Adrenal gland (tissue), 5 donors: ENCODE measurements at regions not wholly inside any gene's neighbourhood (a gene's known extent, or its start where the extent isn't known, plus 50 kb on each side); places are given as distances from the start of the nearest gene placed in this dataset.

ENCODE experiments used
- POLR2A ChIP-seq, 2 donors: fragments of 450-650 bp; IDR thresholded peaks; one replicate each; pipeline ENCODE4 v1.6.1; 2017; ENCODE audit warnings: antibody characterized with exemption in 2 of 2, mild to moderate bottlenecking in 2 of 2, moderate library complexity in 1 of 2
- TF ChIP-seq, protein P1 (sequence below), 6 experiments: fragments of 450-650 bp in 4 of 6; fragments of 200-600 bp in 2 of 6; sonication (generic) in 1 of 6; IDR thresholded peaks; 1 replicate in 5 of 6; 2 replicates in 1 of 6; pipeline versions ENCODE4 v1.5.1 to v1.8.0; 2016 to 2021; ENCODE audit warnings: antibody characterized with exemption in 6 of 6, mild to moderate bottlenecking in 2 of 6, moderate library complexity in 1 of 6
- donor health status: DM: no; HTN: no; CAD: no.

DNA sequence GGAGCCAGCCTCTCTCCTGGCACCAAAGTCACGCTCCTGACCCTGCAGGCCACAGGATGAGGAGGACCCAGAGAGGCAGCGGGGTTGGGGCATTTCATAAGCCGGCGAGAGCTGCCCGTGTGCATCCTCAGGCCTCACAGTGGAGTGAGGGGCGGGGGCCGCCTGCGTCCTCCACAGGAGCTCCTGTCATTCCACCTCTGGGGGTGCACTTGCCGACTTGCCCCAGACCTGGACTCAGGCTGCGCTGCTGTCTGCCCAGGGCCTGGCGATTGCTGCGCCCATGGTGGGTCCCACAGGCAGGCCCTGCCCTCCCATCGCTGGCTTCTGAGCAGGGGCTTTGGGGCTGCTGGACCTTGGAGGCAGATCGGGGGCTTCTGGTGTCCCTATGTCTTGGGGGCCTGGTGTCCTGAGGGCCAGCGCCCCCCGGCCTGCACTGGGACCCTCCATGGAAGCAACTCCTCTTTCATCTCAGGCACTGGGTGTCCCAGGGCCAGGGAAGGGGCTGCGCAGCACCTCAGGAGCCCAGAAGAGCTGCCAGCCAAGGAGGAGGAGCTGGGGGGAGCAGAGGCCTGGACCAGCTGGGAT lies 184.0 kb downstream of the GOLGA6L6 start:
- TF ChIP-seq, protein P1, sequence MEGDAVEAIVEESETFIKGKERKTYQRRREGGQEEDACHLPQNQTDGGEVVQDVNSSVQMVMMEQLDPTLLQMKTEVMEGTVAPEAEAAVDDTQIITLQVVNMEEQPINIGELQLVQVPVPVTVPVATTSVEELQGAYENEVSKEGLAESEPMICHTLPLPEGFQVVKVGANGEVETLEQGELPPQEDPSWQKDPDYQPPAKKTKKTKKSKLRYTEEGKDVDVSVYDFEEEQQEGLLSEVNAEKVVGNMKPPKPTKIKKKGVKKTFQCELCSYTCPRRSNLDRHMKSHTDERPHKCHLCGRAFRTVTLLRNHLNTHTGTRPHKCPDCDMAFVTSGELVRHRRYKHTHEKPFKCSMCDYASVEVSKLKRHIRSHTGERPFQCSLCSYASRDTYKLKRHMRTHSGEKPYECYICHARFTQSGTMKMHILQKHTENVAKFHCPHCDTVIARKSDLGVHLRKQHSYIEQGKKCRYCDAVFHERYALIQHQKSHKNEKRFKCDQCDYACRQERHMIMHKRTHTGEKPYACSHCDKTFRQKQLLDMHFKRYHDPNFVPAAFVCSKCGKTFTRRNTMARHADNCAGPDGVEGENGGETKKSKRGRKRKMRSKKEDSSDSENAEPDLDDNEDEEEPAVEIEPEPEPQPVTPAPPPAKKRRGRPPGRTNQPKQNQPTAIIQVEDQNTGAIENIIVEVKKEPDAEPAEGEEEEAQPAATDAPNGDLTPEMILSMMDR (IDR thresholded peaks at IDR 0.05): no peak
- TF ChIP-seq POLR2A (IDR thresholded peaks at IDR 0.05): no peak
